ENCODE measurements at regions not wholly inside any gene's neighbourhood (a gene's known extent, or its start where the extent isn't known, plus 50 kb on each side); places are given as distances from the start of the nearest gene placed in this dataset.

DNA sequence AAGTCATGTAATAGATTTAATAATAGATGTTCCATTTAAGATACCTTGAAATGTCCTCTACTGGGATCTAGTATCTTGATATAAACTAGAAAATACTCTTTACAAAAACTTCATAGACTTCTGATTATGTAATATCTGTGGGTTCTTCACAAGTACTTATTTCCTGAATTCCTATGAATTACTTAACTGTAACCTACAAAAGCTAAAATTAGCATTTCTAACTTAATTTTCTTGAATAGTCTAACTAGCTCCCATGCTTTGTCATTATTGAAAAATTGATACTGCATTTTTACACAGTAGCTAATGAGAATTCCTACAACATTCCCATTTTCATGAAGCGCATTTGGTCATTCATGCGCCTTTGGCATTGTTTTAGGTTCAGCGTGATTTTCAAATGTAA is 1828.2 kb downstream of the MAT2B start:
- TF ChIP-seq, protein P1, sequence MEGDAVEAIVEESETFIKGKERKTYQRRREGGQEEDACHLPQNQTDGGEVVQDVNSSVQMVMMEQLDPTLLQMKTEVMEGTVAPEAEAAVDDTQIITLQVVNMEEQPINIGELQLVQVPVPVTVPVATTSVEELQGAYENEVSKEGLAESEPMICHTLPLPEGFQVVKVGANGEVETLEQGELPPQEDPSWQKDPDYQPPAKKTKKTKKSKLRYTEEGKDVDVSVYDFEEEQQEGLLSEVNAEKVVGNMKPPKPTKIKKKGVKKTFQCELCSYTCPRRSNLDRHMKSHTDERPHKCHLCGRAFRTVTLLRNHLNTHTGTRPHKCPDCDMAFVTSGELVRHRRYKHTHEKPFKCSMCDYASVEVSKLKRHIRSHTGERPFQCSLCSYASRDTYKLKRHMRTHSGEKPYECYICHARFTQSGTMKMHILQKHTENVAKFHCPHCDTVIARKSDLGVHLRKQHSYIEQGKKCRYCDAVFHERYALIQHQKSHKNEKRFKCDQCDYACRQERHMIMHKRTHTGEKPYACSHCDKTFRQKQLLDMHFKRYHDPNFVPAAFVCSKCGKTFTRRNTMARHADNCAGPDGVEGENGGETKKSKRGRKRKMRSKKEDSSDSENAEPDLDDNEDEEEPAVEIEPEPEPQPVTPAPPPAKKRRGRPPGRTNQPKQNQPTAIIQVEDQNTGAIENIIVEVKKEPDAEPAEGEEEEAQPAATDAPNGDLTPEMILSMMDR (IDR thresholded peaks at IDR 0.05): no peak
- TF ChIP-seq POLR2A (IDR thresholded peaks at IDR 0.05): no peak

All from thyroid gland (tissue), 4 donors.